Loucy (cell line): ENCODE measurements at regions not wholly inside any gene's neighbourhood (a gene's known extent, or its start where the extent isn't known, plus 50 kb on each side); places are given as distances from the start of the nearest gene placed in this dataset.

ENCODE experiments used
- CTCF ChIP-seq: fragments of 200-600 bp; sonication (generic); conservative IDR thresholded peaks from 2 replicates; pipeline ENCODE4 v1.5.1; 2014; ENCODE audit warnings: mild to moderate bottlenecking, antibody characterized with exemption, low read length
- EZH2phosphoT487 ChIP-seq: fragments of 200-600 bp; IDR thresholded peaks from 2 replicates; pipeline ENCODE4 v1.6.1; 2018; ENCODE audit warnings: antibody characterized with exemption, mild to moderate bottlenecking, moderate library complexity, borderline replicate concordance

GRCh38 chr14:54258382-54258781 is 138.4 kb upstream of the CDKN3 start:
- TF ChIP-seq CTCF (no peak), EZH2phosphoT487 (no peak)
